ENCODE measurements at regions not wholly inside any gene's neighbourhood (a gene's known extent, or its start where the extent isn't known, plus 50 kb on each side); places are given as distances from the start of the nearest gene placed in this dataset.

- peak in 1 of 2 donors; percentile 36 for DNase-seq (ENCODE audit: low read depth in 2 of 2)
- Histone ChIP-seq H3K9me3 (ENCODE audit: control insufficient read depth, insufficient read depth, low read depth, low read length) (no peaks in the 10 kb centered on the region), H3K79me2 (ENCODE audit: control insufficient read depth, insufficient read depth, low read length) (no peaks in the 10 kb centered on the region), H3K4me3 (replicated peaks in 1 of 4; ENCODE audit: control extremely low read depth in 1 of 4, insufficient read depth in 1 of 4, low read depth in 3 of 4, low read length in 4 of 4) (no peak overlapping the region), H3K27me3 (ENCODE audit: control insufficient read depth, insufficient read depth, low read length) (no peaks in the 10 kb centered on the region), H2AFZ (ENCODE audit: low read length) (no peak overlapping the region), H3K36me3 (ENCODE audit: control insufficient read depth, insufficient read depth, low read length) (no peaks in the 10 kb centered on the region), H3K4me1 (ENCODE audit: control insufficient read depth, extremely low read depth, insufficient read depth, low read length) (no peaks in the 10 kb centered on the region), H3K9ac (ENCODE audit: insufficient read depth, low read length) (no peak overlapping the region), H4K20me1 (ENCODE audit: control insufficient read depth, extremely low read depth, insufficient read depth, low read length) (no peaks in the 10 kb centered on the region), H3K4me2 (ENCODE audit: extremely low read depth, insufficient read depth, low read length) (no peak overlapping the region), H3K27ac (ENCODE audit: insufficient read depth, low read length) (no peak overlapping the region)
- TF ChIP-seq EZH2 (IDR thresholded peaks at IDR 0.05; ENCODE audit: low read length, missing control alignments) (no peak), CTCF (conservative IDR thresholded peaks at IDR 0.05 in 1 of 2, IDR thresholded peaks at IDR 0.05 in 1 of 2; ENCODE audit: low read depth in 1 of 2, low read length in 2 of 2) (no peak)
Observed at GRCh38 chr9:78574354-78575045, 277.6 kb downstream of the PSAT1 start.

- no peaks in the 10 kb centered on the region for H3K27me3 ChIP-seq (ENCODE audit: control insufficient read depth, insufficient read depth, low read length)
- no peak overlapping the region for H3K4me2 ChIP-seq (ENCODE audit: extremely low read depth, insufficient read depth, low read length)
- no peaks in the 10 kb centered on the region for H3K79me2 ChIP-seq (ENCODE audit: control insufficient read depth, insufficient read depth, low read length)
- H3K36me3 ChIP-seq (ENCODE audit: control insufficient read depth, insufficient read depth, low read length), result no peaks in the 10 kb centered on the region
- no peaks in the 10 kb centered on the region for H4K20me1 ChIP-seq (ENCODE audit: control insufficient read depth, extremely low read depth, insufficient read depth, low read length)
- TF ChIP-seq EZH2 (IDR thresholded peaks at IDR 0.05; ENCODE audit: low read length, missing control alignments) (no peak), CTCF (conservative IDR thresholded peaks at IDR 0.05 in 1 of 2, IDR thresholded peaks at IDR 0.05 in 1 of 2; ENCODE audit: low read depth in 1 of 2, low read length in 2 of 2) (no peak)
- H3K4me3 ChIP-seq (replicated peaks in 1 of 4; ENCODE audit: control extremely low read depth in 1 of 4, insufficient read depth in 1 of 4, low read depth in 3 of 4, low read length in 4 of 4), result no peak overlapping the region
- H3K4me1 ChIP-seq (ENCODE audit: control insufficient read depth, extremely low read depth, insufficient read depth, low read length), result no peaks in the 10 kb centered on the region
- H3K9me3 ChIP-seq (ENCODE audit: control insufficient read depth, insufficient read depth, low read depth, low read length), result no peaks in the 10 kb centered on the region
- H3K9ac ChIP-seq (ENCODE audit: insufficient read depth, low read length), result no peak overlapping the region
- no peak for DNase-seq (ENCODE audit: low read depth in 2 of 2)
- no peak overlapping the region for H2AFZ ChIP-seq (ENCODE audit: low read length)
- no peak overlapping the region for H3K27ac ChIP-seq (ENCODE audit: insufficient read depth, low read length)
Observed at GRCh38 chr9:78575081-78575480, 278.2 kb downstream of the PSAT1 start.

- Histone ChIP-seq H3K36me3 (ENCODE audit: control insufficient read depth, insufficient read depth, low read length) (no peaks in the 10 kb centered on the region), H4K20me1 (ENCODE audit: control insufficient read depth, extremely low read depth, insufficient read depth, low read length) (no peaks in the 10 kb centered on the region), H3K27me3 (ENCODE audit: control insufficient read depth, insufficient read depth, low read length) (no peaks in the 10 kb centered on the region), H3K27ac (ENCODE audit: insufficient read depth, low read length) (no peak overlapping the region), H2AFZ (ENCODE audit: low read length) (no peak overlapping the region), H3K9ac (ENCODE audit: insufficient read depth, low read length) (no peak overlapping the region), H3K79me2 (ENCODE audit: control insufficient read depth, insufficient read depth, low read length) (no peaks in the 10 kb centered on the region), H3K4me3 (replicated peaks in 1 of 4; ENCODE audit: control extremely low read depth in 1 of 4, insufficient read depth in 1 of 4, low read depth in 3 of 4, low read length in 4 of 4) (no peak overlapping the region), H3K9me3 (ENCODE audit: control insufficient read depth, insufficient read depth, low read depth, low read length) (no peaks in the 10 kb centered on the region), H3K4me2 (ENCODE audit: extremely low read depth, insufficient read depth, low read length) (no peak overlapping the region), H3K4me1 (ENCODE audit: control insufficient read depth, extremely low read depth, insufficient read depth, low read length) (no peaks in the 10 kb centered on the region)
- TF ChIP-seq CTCF (conservative IDR thresholded peaks at IDR 0.05 in 1 of 2, IDR thresholded peaks at IDR 0.05 in 1 of 2; ENCODE audit: low read depth in 1 of 2, low read length in 2 of 2), result no peak
- no peak for TF ChIP-seq EZH2 (IDR thresholded peaks at IDR 0.05; ENCODE audit: low read length, missing control alignments)
- DNase-seq (ENCODE audit: low read depth in 2 of 2), result no peak
Observed at GRCh38 chr9:78575771-78576170, 278.8 kb downstream of the PSAT1 start.
